H54 (cell line): ENCODE measurements at regions not wholly inside any gene's neighbourhood (a gene's known extent, or its start where the extent isn't known, plus 50 kb on each side); places are given as distances from the start of the nearest gene placed in this dataset.
"Not testable (repeated sequence)": the region's sequence is repeated elsewhere in the genome, so short reads cannot be mapped to it uniquely, and the experiment has no call there.

ENCODE experiments used
- DNase-seq: peaks from one replicate; pipeline ENCODE4 v3.0.0; 2011; ENCODE audit warnings: low spot score, mixed read lengths; ENCODE audit not compliant: insufficient read length
- FAIRE-seq: peaks from 3 replicates; lab custom pipeline; 2011; peaks lifted over from hg19 to GRCh38; lab: Jason Lieb, UNC
- POLR2A ChIP-seq: IDR thresholded peaks from 2 replicates; pipeline ENCODE4 v1.6.1; 2011; ENCODE audit warnings: low read depth, mild to moderate bottlenecking, low read length

DNA sequence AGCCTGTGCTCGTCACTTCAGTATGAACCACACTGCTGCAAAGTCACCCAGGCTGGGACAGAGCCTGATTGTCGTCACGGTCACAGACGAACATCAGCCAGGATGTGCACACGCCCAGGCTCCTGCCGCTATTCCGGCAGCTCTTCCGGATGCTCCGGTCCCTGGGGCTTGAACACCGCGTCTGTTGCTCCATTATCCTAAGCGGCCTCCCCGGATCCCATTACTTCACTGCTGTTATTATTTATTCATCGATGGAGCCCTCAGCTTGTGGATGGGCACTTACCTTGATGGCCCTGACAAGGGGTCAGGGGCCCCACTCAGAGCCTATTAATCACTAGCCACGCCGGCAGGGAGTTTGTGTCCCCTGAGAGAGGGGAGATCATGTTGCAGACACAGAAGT, 120.8 kb upstream of the PCBD1 start:
- DNase-seq (no peak), FAIRE-seq (no peak)
- no peak for TF ChIP-seq POLR2A

DNA sequence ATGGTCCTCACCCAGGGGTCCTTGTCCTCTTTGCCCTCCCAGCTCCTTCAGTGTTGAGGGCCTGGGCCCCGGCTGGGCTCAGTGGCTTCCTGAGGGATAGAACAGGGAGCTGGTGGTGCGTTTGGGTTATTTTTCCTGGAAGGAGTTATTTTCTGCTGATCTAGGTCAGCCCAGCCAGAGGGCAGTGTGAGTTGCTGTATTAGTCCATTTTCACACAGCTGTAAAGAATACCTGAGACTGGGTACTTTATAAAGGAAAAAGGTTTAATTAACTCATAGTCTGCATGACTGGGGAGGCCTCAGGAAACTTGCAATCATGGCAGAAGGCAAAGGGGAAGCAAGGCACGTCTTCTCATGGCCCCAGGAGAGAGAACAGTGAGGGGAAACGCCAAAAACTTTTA, 122.4 kb upstream of the PCBD1 start:
- DNase-seq = no peak
- no peak for TF ChIP-seq POLR2A
- no peak for FAIRE-seq

DNA sequence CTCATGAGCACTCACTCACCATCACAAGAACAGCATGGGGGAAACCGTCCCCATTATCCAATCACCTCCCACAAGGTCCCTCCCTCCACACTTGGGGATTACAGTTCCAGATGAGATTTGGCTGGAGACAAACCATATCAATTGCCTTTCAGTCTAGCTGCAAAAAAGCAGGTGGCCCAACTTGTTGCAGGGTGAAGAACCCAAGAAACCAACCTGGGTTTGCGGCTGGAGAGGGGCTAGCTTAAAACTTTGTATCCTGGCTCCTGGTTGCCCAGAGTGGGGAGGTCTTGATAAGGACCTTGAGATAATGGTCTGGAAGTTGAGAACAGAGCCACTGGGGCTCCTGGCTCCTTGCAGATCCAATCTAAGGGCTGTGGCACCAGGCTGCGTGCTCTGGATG, 122.8 kb upstream of the PCBD1 start:
- TF ChIP-seq POLR2A = no peak
- FAIRE-seq (no peak), DNase-seq (no peak)

DNA sequence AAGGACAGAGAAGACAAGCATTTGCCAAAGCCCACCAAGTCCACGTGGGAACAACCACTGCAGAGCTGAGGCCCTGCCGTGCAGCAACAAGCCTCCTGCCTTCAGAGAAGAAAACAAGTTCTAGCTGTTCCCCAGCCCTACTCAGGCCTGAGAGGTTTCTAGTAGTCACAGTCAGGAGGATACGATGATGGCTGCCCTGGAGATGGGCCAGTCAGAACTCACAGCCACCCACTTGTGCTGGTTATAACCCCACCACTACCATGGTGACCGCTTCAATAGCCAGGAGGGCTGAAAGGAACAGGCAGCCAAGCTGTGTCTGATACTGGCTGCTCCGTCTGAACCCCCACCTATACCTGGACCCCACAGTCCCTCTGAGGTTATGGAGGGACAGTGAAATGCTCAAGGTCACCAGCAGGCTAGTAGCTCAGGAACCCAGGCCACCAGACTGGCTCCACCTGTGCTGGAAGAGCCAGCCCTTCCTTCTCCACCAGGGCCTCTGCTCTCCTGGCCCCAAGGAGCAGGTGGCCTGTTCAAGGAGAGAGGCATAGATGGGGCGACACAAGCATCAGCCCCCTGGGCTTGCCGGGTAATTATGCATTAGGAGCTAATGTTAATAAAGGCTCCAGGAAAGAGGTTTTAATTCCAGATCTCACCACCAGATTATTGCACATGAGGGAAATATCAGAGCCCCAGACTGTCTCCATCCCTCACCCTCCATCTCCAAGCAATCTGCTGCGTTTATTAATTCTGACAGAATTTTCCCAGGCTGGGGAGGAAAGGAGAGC, 125.8 kb upstream of the PCBD1 start:
- FAIRE-seq (no peak), DNase-seq (no peak)
- no peak for TF ChIP-seq POLR2A

DNA sequence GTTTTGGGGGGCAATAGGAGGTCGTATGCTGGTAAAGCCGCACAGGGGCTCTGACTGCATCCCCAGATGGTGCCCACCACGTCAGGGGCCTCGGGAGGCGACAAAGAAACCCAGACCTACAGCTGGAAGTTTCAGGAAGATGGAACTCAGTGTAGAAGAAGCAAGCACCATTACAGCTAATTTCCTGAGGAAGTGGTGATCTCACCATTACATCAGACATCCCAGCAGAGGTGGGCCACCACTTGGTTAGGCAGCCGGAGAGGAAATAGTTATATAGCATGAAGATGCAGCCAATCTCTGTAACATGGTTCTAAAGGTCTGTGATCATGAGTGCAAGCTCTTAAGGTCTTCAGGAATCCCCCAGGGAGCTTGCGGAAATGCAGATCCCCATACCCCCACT, 127.3 kb upstream of the PCBD1 start:
- no peak for FAIRE-seq
- no peak for DNase-seq
- TF ChIP-seq POLR2A = no peak

DNA sequence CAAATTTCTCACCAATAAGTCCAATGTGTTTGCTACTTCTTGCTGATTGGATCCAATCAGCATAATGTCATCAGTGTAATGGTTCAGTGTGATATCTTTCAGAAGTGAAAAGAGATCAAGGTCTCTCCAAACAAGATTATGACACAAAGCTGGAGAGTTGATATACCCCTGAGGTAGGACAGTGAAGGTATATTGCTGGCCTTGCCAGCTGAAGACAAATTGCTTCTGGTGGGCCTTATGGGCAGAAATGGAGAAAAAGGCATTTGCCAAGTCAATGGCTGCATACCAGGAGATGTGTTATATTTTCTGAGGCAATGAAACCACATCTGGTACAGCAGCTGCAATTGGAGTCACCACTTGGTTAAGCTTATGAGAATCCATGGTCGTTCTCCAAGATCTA, 131.7 kb upstream of the PCBD1 start:
- DNase-seq, FAIRE-seq: not testable (repeated sequence)

DNA sequence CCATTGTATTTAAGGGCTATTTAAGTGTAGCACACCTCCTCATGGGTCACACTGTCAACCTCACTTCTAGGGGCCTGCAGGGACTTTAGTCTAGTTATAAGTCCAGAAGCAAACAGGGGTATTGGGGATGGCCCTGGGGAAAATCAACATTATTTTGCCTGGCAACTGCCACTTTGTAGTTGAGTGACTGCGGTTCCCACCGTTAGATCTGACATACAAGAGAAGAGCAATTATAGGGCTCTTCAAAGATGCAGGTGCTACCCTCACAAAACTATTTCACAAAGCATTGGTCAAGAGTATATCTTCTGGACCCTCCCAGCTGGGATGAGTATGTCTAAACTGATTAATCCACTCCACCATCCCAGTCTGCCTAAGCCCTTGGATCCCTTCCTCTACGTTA, 133.0 kb upstream of the PCBD1 start:
- no peak for FAIRE-seq
- no peak for DNase-seq
- TF ChIP-seq POLR2A = no peak

DNA sequence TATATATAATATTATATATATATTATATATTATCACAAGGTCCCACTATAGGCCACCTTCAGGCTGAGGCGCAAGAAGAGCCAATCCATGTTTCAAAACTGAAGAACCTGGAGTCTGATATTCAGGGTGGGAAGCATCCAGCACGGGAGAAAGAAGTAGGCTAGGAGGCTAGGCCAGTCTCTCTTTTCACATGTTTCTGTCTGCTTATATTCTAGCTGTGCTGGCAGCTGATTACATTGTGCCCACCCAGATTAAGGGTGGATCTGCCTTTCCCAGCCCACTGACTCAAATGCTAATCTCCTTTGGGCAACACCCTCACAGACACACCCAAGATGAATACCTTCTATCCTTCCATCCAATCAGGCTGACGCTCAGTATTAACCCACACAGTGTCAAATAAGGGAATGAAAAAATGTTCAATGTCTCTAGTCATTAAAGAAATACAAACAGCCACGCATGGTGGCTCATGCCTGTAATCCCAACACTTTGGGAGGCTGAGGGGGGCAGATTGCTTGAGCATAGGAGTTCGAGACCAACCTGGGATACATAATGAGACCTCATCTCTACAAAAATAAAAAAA, 135.4 kb upstream of the PCBD1 start:
- DNase-seq (no peak), FAIRE-seq (no peak)
- TF ChIP-seq POLR2A = no peak

DNA sequence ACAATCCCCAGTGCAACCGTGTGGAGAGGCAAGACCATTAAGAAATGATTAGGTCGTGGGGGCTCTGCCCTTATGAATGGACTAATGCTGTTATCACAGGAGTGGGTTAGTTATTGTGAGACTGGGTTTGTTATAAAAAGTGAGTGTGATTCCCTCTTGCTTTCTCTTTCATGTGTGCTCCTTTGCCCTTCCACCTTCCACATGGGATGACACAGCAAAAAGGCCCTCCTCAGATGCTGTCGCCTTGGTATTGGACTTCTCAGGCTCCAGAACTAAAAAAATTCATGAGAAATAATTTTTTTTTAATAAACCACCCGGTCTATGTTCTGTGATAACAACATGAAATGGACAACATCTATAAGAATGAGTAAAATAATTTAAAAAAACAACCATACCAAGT, 136.1 kb upstream of the PCBD1 start:
- DNase-seq (no peak), FAIRE-seq (no peak)
- no peak for TF ChIP-seq POLR2A

DNA sequence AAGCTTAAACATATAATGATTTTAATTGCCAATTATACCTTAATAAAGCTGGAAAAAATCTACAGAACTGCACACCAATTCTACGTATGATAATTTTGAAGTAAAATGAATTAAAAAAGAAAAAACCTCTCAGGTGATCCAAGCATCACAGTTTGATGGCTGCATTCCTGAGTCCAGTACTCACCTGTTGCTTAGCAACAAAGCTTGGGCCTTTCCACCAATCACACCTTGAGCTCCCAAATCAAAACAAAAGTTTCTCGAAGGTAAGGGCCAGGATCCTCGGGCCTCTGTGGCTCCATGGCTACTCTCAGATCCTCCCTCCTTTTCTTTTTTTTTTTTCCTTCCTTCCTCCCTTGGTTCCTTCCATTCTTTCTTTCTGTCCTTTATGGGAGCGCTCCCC, 137.2 kb upstream of the PCBD1 start:
- FAIRE-seq (no peak), DNase-seq (no peak)
- TF ChIP-seq POLR2A = no peak

DNA sequence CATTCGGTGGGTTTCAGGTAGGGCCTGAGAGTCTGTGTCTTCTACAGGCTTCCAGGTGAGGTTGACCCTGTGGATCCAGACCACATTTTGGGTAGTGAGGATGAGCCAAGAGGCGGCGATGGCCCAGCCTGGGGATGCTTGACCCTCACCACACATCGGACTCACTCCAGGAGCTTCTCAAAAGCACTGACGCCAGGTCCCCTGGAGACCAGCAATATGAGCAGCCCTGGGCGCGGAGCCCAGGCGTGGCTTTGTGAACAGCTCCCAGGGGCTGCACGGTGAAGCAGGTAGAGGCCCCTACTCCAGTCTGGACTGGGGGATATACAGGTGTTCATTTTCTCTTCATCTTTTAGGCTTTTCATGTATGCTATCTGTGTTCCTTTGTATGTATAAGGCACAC, 139.7 kb upstream of the PCBD1 start:
- TF ChIP-seq POLR2A = no peak
- FAIRE-seq (no peak), DNase-seq (no peak)

DNA sequence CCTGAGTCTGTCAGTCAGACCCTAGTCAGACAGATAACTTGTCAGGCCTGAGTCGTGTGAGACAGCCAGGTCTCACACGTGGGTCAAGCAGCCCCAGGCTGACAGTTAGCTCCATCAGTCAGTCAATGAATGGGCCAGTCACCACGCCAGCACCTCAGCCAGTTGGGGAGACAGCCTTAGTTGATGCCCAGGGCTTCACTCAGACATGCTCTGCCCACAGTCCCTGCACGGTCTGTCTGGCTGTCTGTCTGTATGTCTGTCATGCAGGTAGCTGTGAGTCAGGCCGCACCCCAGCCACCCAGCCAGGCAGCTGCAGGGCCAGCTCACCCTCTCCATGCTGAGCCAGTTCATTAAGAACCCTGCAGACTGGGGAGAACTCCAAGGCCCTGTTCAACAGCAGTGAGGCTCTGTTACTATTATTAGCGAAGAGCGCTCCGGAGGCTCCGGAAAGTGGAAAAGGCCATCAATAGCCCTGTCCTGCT, 141.1 kb upstream of the PCBD1 start:
- no peak for DNase-seq
- no peak for FAIRE-seq
- TF ChIP-seq POLR2A = no peak

DNA sequence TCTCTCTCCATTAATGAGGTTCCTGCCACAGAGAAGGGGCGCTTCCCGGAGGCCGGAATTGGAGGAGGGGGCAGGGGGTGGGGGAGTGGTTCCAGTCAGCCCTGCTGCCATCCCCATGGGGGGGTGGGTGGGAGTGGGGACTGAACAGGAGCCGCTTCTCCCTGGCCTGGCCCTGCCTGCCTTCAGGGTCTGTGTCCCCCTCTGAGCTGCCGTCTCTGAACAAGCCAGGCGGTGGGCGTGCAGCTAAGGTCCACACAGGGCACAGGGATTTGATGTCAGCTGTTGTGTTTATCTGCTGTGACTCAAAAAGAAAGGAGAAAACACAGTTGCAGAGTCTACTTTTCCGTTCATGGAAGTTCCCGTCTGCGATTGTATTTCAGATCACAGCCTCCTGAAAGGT, 141.5 kb upstream of the PCBD1 start:
- FAIRE-seq (no peak), DNase-seq (no peak)
- no peak for TF ChIP-seq POLR2A

DNA sequence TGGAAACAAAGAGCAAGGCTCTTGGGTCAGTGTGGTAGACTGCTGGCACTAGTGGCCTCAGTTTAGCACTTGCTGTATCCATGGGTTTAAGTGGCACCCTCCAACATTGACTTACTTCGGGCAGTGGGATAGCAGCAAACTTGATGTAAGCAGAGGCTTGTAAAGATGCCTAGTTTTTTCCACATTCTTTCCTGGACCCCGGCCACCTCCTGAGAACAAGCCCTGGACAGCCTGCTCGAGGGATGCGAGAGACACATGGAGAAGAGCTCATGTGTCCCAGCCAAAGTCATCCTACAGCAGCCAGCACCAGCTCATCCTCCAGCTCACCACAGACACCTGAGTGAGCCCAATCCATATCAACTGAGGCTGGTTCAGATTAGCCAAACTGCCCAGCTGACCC, 142.7 kb upstream of the PCBD1 start:
- DNase-seq (no peak), FAIRE-seq (no peak)
- no peak for TF ChIP-seq POLR2A

DNA sequence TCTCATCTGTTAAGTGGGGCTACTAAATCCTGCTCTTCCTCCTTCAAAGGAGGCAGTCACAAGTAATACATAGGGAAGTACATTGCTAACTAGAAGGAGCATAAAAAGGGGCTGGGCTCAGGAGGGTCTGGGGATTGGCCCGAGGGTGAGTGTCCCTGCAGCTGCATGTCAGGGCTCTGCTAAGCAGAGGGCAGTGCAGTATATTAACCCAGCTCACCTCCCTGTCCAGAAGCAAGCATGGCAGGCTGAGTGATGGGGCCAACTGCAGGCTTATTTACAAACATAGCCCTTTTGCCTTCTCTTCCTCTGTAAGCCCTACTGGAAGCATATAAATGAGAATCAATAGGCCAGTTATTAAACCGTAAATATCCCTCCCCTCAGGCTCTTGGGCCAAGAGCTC, 143.2 kb upstream of the PCBD1 start:
- FAIRE-seq (no peak), DNase-seq (no peak)
- TF ChIP-seq POLR2A = no peak
